ENCODE measurements at regions not wholly inside any gene's neighbourhood (a gene's known extent, or its start where the extent isn't known, plus 50 kb on each side); places are given as distances from the start of the nearest gene placed in this dataset.

DNA sequence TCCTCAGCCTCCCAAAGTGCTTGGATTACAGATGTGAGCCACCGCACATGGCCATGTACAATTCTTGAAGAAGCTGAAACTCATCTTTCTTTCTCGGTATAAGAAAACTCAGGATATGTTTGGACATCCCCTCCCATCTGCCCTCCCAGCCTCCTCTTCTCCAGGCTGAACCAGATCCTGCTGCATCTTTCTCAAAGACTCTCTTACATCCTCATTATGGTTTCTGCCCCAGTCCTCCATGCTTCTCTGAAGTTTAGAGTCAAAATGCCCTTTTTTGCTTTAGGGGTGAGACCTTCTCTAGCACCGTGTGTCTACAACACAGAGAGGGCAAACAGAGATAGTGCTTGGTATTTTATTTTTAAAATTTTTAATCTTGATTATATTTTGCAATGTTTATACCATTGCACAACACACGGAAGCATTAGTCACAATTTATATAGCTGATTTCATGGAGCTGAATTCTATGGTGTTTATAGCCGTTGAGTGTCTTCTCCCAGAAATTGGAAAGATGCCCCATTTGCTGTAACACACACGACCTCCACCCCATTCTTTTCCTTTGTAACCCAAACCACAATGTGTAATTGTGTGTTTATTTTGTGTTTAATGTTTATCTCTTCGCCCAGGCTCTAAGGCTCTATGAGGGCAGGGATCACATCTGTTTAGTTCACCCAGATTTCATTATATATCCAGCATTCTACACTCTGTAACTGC lies 206.0 kb upstream of the TNP1 start:
- no peak overlapping the region for H3K27ac ChIP-seq
- no peaks in the 10 kb centered on the region for H3K27me3 ChIP-seq
- intact Hi-C loops (cut with DNase I; ENCODE audit: low total_unique reads), result no loop called here
- TF ChIP-seq POLR2A (IDR thresholded peaks at IDR 0.05), result no peak
- TF ChIP-seq, protein P1, sequence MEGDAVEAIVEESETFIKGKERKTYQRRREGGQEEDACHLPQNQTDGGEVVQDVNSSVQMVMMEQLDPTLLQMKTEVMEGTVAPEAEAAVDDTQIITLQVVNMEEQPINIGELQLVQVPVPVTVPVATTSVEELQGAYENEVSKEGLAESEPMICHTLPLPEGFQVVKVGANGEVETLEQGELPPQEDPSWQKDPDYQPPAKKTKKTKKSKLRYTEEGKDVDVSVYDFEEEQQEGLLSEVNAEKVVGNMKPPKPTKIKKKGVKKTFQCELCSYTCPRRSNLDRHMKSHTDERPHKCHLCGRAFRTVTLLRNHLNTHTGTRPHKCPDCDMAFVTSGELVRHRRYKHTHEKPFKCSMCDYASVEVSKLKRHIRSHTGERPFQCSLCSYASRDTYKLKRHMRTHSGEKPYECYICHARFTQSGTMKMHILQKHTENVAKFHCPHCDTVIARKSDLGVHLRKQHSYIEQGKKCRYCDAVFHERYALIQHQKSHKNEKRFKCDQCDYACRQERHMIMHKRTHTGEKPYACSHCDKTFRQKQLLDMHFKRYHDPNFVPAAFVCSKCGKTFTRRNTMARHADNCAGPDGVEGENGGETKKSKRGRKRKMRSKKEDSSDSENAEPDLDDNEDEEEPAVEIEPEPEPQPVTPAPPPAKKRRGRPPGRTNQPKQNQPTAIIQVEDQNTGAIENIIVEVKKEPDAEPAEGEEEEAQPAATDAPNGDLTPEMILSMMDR (IDR thresholded peaks at IDR 0.05), result no peak
- no peak for TF ChIP-seq POLR2AphosphoS5 (IDR thresholded peaks at IDR 0.05)
- no peak for DNase-seq (ENCODE audit: low spot score in 2 of 2)
- H3K4me1 ChIP-seq, result no peaks in the 10 kb centered on the region
- no peaks in the 10 kb centered on the region for H3K9me3 ChIP-seq
- no peak overlapping the region for H3K4me3 ChIP-seq
- no peaks in the 10 kb centered on the region for H3K36me3 ChIP-seq

DNA sequence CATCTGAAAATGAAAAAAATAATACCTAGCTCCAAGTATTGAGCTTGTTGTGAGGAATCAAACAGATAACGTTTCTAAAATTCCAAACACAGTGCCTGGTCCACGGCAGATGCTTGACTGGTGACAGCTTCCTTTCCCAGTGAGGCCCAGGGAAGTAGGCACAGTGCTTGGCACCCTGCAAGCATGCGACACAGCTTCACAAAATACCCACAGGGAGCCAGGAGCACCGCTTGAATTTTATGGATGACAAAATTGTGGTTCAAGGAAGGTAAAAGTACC lies 205.1 kb upstream of the TNP1 start:
- intact Hi-C loops (cut with DNase I; ENCODE audit: low total_unique reads), result no loop called here
- no peaks in the 10 kb centered on the region for H3K27me3 ChIP-seq

DNA sequence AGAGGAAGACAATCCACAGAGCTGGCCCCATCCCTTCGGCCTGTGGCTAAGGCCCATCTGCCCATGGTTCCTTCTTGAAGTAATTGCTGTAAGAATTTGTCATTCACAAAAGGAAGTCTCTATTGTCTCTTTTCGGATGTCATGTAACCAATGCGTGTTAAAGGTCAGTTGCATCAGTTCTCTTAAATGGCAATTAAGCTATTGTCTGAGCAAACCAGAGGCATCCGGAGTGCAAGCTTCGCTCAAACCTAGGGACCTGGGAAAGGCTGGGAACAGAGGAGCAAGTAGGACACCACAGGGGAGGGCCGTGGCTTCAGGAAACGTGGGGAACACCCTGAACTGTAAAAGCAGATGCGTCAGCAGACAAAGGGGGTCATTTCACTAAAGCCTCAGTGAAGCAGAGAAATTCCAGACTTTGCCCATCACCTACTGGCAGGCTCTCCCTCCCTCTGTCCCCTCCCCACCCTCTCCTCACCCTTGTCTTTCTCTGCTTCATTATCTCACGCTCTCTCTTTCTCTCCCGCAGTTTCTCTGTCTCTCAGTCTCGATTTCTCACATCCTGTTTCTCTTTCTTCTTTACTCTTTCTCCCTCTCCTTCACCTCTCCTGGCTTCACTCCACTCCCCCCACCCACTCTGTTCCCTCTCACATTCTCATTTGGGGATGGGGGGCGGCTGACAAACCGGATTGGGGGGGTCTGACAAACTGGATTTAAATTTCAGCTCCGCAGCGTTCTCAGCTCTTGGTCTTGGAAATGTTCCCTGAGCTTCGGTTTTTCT lies 204.6 kb upstream of the TNP1 start:
- no peaks in the 10 kb centered on the region for H3K36me3 ChIP-seq
- H3K4me3 ChIP-seq, result peak overlapping the region; percentile 20 to 56 (median 31)
- TF ChIP-seq POLR2AphosphoS5 (IDR thresholded peaks at IDR 0.05) (no peak), POLR2A (IDR thresholded peaks at IDR 0.05) (no peak)
- TF ChIP-seq, protein P1 (IDR thresholded peaks at IDR 0.05), result no peak
- H3K4me1 ChIP-seq, result no peaks in the 10 kb centered on the region
- H3K27me3 ChIP-seq, result no peaks in the 10 kb centered on the region
- no peak for DNase-seq (ENCODE audit: low spot score in 2 of 2)
- peak overlapping the region; percentile 52 to 54 for H3K27ac ChIP-seq
- H3K9me3 ChIP-seq, result no peaks in the 10 kb centered on the region
- intact Hi-C loops (cut with DNase I; ENCODE audit: low total_unique reads), result no loop called here

More for the DNA sequence above, 205.1 kb upstream of the TNP1 start:
- DNase-seq (ENCODE audit: low spot score in 2 of 2), result no peak
- Histone ChIP-seq H3K27ac (peak overlapping the region; percentile 52 to 54), H3K4me1 (no peaks in the 10 kb centered on the region), H3K36me3 (no peaks in the 10 kb centered on the region), H3K9me3 (no peaks in the 10 kb centered on the region), H3K4me3 (peak overlapping the region; percentile 20 to 56 (median 31))
- no peak for TF ChIP-seq POLR2A (IDR thresholded peaks at IDR 0.05)

DNA sequence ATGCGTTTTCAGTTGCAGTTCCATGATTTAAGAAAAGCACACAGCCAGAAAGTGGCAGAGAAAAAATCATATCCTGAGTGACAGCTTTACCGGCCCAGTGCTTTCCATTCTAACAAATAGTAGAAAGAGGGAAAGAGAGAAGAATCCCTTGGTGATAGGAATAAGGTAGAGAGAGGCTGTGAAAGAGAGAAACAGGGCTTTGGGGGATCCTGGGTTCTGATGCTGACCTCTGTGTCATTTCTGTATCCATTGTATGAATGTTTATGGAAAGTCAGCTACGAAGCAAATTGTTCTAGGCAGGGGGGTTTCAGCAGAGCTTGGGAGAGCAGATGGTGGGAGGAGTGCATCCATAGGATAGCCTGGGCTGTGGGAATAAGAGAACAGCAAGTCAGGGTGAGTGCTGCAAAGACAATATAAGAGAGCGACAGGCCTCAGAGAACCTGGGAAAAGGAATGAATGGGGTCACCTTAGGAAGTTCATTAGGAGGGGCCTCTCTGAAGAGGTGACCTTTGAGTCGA lies 203.4 kb upstream of the TNP1 start:
- DNase-seq (ENCODE audit: low spot score in 2 of 2), result no peak
- intact Hi-C loops (cut with DNase I; ENCODE audit: low total_unique reads), result no loop called here
- Histone ChIP-seq H3K4me1 (no peaks in the 10 kb centered on the region), H3K27ac (no peak overlapping the region), H3K36me3 (no peaks in the 10 kb centered on the region), H3K9me3 (no peaks in the 10 kb centered on the region), H3K4me3 (no peak overlapping the region), H3K27me3 (no peaks in the 10 kb centered on the region)
- TF ChIP-seq POLR2A (IDR thresholded peaks at IDR 0.05), result no peak

DNA sequence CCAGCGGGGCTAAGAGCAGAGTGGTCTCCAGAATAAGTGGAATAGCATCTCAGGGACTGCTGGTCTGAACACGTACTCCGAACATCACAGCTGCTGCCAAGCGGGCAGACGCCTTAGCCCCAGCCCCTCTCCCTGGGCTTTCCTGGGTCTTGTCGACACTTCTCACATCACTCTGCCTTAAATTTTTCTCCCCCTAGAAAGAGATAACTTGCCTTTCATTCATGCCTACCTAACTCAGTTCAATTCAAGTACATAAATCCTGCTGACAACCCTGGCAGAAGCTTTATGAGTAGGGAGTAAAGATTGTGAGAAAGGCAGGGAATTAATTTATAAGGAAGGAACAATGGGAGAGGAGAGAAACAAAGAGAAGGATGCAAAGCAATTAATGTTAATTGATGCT lies 202.9 kb upstream of the TNP1 start:
- TF ChIP-seq, protein P1 (IDR thresholded peaks at IDR 0.05), result no peak
- TF ChIP-seq POLR2AphosphoS5 (IDR thresholded peaks at IDR 0.05) (no peak), POLR2A (IDR thresholded peaks at IDR 0.05) (no peak)
- intact Hi-C loops (cut with DNase I; ENCODE audit: low total_unique reads), result no loop called here
- no peak overlapping the region for H3K27ac ChIP-seq

DNA sequence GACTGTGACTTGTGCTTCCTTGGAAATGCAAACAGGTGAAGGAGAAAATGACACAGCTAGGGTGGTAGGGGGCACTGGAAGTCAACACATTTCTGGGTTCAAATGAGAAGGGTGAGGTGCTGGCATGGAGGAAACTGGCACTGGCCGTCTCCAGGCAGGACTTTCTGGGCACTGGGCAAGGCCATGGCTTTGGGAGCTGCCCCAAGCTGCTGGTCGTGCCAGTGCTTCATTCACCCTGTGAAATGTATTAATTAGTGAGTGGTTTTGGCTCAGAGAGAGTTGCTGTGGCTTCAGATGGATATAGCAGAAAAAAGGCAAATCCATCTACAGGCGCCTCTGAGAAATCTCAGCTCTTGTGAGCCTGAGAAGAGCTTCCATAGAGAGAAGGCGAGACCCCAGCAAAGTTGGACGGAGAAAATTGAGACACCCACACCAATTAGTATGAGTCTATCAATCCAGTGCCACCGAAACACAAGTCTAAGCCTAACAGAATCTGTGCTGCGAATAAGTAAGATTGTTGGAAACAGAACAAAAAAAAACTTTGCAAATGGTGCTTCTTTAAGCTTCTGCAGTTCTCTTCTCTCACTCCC lies 202.1 kb upstream of the TNP1 start:
- H3K4me1 ChIP-seq, result no peaks in the 10 kb centered on the region
- DNase-seq (ENCODE audit: low spot score in 2 of 2), result peak in 1 of 2 donors; percentile 31
- no peaks in the 10 kb centered on the region for H3K9me3 ChIP-seq
- no peak overlapping the region for H3K4me3 ChIP-seq
- intact Hi-C loops (cut with DNase I; ENCODE audit: low total_unique reads), result no loop called here
- peak overlapping the region in 1 of 2 donors; percentile 9 for H3K27ac ChIP-seq
- TF ChIP-seq POLR2A (IDR thresholded peaks at IDR 0.05) (no peak), POLR2AphosphoS5 (IDR thresholded peaks at IDR 0.05) (no peak)
- TF ChIP-seq, protein P1 (IDR thresholded peaks at IDR 0.05), result no peak
- H3K27me3 ChIP-seq, result no peaks in the 10 kb centered on the region
- no peaks in the 10 kb centered on the region for H3K36me3 ChIP-seq

More for the DNA sequence above, 202.9 kb upstream of the TNP1 start:
- Histone ChIP-seq H3K4me1 (no peaks in the 10 kb centered on the region), H3K36me3 (no peaks in the 10 kb centered on the region), H3K9me3 (no peaks in the 10 kb centered on the region), H3K27me3 (no peaks in the 10 kb centered on the region), H3K4me3 (no peak overlapping the region)
- DNase-seq (ENCODE audit: low spot score in 2 of 2), result no peak
